Activated T-cell treated with anti-CD3 and anti-CD28 coated beads, Interleukin-2, amount 50 U/mL, for 1 hour (primary cell): ENCODE measurements at regions not wholly inside any gene's neighbourhood (a gene's known extent, or its start where the extent isn't known, plus 50 kb on each side); places are given as distances from the start of the nearest gene placed in this dataset.

ENCODE experiments used
- DNase-seq: peaks from one replicate; pipeline ENCODE4 v3.0.0-alpha.2; 2020

GRCh38 chr1:8267307-8267706 lies 50.6 kb upstream of the SLC45A1 start:
- DNase-seq, result no peak

GRCh38 chr1:8266436-8267165 lies 51.3 kb upstream of the SLC45A1 start:
- DNase-seq, result no peak

GRCh38 chr1:8263791-8264190 lies 54.1 kb upstream of the SLC45A1 start:
- DNase-seq, result no peak

GRCh38 chr1:8261398-8261762 lies 56.5 kb upstream of the SLC45A1 start:
- DNase-seq, result no peak

- DNase-seq, result no peak
These were observed 58.2 kb upstream of the SLC45A1 start for GRCh38 chr1:8259498-8260290.

- DNase-seq, result no peak
These were observed 60.3 kb upstream of the SLC45A1 start for GRCh38 chr1:8257621-8258020.

- no peak for DNase-seq
These were observed 61.6 kb upstream of the SLC45A1 start for GRCh38 chr1:8256321-8256720.

- no peak for DNase-seq
These were observed 62.2 kb upstream of the SLC45A1 start for GRCh38 chr1:8255712-8256111.

GRCh38 chr1:8252266-8252951 lies 65.5 kb upstream of the SLC45A1 start:
- no peak for DNase-seq

- DNase-seq, result no peak
These were observed 66.3 kb upstream of the SLC45A1 start for GRCh38 chr1:8251635-8252034.

GRCh38 chr1:8249838-8250237 lies 68.1 kb upstream of the SLC45A1 start:
- no peak for DNase-seq

- no peak for DNase-seq
These were observed 70.0 kb upstream of the SLC45A1 start for GRCh38 chr1:8247811-8248436.

GRCh38 chr1:8244304-8244703 lies 73.6 kb upstream of the SLC45A1 start:
- no peak for DNase-seq

GRCh38 chr1:8242498-8242897 lies 75.4 kb upstream of the SLC45A1 start:
- no peak for DNase-seq

- DNase-seq, result no peak
These were observed 76.4 kb upstream of the SLC45A1 start for GRCh38 chr1:8241417-8242014.

- DNase-seq, result no peak
These were observed 78.4 kb upstream of the SLC45A1 start for GRCh38 chr1:8239306-8240023.

GRCh38 chr1:8239039-8239305 lies 78.9 kb upstream of the SLC45A1 start:
- DNase-seq, result no peak

- DNase-seq, result no peak
These were observed 79.5 kb upstream of the SLC45A1 start for GRCh38 chr1:8238141-8239038.

GRCh38 chr1:8232036-8232757 lies 85.7 kb upstream of the SLC45A1 start:
- DNase-seq, result no peak

GRCh38 chr1:8230292-8230621 lies 87.7 kb upstream of the SLC45A1 start:
- DNase-seq, result no peak

- DNase-seq, result no peak
These were observed 89.7 kb upstream of the SLC45A1 start for GRCh38 chr1:8228253-8228652.
